NCI-H345 treated with DMSO at 0.1 percent for 48 hours (cell line): ENCODE measurements at regions not wholly inside any gene's neighbourhood (a gene's known extent, or its start where the extent isn't known, plus 50 kb on each side); places are given as distances from the start of the nearest gene placed in this dataset.
"Not testable (repeated sequence)": the region's sequence is repeated elsewhere in the genome, so short reads cannot be mapped to it uniquely, and the experiment has no call there.

Experiments
- DNase-seq: peaks from one replicate; lab custom pipeline; 2025; ENCODE audit not compliant: unreplicated experiment; lab: John Stamatoyannopoulos, UW

DNA sequence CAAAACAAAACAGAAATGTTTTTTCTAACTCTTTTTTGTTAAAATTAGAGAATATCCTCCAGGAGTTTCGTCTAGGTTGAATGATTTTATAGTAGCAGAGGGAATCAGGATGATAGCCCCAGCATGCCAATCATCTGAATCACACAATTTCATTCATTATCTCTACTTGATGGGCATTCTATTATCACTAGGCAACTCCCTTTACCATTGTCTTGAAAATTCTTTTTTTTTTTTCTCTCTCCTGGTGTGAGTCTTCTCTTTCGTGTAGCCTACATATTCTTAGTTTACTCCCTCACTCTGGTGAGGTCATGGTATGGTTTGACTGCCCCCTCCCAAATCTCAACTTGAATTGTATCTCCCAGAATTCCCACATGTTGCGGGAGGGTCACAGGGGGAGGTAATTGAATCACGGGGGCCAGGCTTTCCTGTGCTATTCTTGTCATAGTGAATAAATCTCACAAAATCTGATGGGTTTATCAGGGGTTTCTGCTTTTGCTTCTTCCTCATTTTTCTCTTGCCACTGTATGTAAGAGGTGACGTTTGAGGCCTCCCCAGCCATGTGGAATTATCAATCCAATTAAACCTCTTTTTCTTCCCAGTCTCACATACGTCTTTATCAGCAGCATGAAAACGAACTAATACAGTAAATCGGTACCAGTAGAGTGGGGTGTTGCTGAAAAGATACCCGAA, 105.0 kb downstream of the OTUD1 start:
- DNase-seq, result no peak

DNA sequence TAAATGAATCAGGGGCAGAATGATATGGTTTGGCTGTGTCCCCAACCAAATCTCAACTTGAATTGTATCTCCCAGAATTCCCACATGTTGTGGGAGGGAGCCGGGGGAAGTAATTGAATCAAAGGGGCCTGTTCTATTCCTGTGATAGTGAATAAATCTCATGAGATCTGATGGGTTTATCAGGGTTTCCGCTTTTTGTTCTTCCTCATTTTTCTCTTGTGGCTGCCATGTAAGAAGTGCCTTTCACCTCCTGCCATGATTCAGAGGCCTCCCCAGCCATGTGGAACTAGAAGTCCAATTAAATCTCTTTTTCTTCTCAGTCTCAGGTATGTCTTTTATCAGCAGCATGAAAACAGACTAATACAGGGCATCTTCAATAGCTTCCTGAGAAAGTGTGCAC, 107.0 kb downstream of the OTUD1 start:
- DNase-seq, result not testable (repeated sequence)

GRCh38 chr10:23556727-23557440, 118.0 kb downstream of the OTUD1 start:
- DNase-seq, result no peak

GRCh38 chr10:23557777-23558176, 118.9 kb downstream of the OTUD1 start:
- no peak for DNase-seq

GRCh38 chr10:23558361-23558799, 119.5 kb downstream of the OTUD1 start:
- DNase-seq, result no peak

DNA sequence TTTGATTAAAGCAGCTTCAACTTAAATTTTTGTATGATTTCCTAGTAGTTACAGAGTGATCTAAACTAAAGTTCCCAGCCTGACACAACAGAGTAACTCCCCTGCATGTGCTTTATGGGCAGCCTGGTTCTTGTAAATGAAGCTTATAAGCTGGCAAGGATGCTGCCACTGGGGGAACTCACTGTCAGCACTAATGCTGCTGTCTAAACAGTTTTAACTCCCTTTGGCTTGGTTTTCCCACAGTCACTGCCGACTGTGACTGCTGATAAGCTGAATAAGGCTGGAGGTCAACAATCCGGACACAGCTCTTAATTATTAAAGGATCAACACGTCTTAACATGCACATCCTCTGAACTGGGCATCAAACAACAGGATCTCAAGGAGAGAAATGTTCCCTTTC, 130.1 kb downstream of the OTUD1 start:
- no peak for DNase-seq

- no peak for DNase-seq
Measured at GRCh38 chr10:23571884-23572283, 133.0 kb downstream of the OTUD1 start.

- no peak for DNase-seq
Measured at GRCh38 chr10:23581906-23582450, 143.1 kb downstream of the OTUD1 start.

DNA sequence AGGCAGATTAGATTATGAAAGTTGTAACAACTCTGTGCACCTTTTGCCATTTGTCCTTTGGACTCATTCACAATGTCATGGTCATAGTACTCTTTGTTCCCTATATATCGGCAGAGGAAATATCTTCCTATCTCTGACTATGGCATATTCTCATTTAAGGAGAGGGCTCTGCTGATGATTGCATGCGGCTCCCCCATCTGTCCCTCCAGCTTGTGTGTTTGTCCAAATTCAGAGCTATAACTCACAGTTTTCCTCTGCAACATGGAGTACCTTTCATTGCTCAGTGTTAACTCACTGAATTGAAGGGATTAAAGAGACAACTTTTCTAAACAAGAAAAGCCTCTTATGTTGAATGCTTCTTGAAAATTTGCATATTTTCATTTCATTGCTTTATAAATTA, 145.5 kb downstream of the OTUD1 start:
- DNase-seq, result no peak

GRCh38 chr10:23585186-23585585, 146.3 kb downstream of the OTUD1 start:
- no peak for DNase-seq

DNA sequence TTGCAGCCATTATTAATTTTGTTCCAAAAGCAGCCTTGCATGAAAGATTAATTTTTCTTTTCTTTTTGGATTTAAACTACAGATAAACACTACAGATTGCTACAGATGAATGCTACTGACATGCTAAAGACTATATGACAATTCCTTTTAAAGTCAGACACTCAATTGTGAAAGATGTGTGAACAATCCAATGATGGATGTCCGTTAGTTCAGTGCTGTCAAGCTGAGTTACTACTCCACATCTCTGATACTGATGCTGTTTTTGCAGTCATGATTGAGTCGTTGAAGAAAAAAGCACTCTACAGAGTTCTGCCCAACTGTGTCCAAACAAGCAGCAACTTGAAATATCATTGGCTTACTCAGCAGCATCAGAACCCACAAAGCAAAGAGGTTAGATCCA, 146.8 kb downstream of the OTUD1 start:
- DNase-seq, result no peak

DNA sequence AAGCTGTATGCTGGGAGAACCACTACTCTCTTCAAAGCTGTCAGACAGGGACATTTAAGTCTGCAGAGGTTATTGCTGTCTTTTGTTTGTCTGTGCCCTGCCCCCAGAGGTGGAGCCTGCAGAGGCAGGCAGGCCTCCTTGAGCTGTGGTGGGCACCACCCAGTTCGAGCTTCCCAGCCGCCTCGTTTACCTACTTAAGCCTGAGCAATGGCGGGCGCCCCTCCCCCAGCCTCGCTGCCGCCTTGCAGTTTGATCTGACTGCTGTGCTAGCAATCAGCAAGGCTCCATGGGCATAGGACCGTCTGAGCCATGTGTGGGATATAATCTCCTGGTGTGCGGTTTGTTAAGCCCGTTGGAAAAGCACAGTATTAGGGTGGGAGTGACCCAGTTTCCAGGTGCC, 156.4 kb downstream of the OTUD1 start:
- DNase-seq, result not testable (repeated sequence)

DNA sequence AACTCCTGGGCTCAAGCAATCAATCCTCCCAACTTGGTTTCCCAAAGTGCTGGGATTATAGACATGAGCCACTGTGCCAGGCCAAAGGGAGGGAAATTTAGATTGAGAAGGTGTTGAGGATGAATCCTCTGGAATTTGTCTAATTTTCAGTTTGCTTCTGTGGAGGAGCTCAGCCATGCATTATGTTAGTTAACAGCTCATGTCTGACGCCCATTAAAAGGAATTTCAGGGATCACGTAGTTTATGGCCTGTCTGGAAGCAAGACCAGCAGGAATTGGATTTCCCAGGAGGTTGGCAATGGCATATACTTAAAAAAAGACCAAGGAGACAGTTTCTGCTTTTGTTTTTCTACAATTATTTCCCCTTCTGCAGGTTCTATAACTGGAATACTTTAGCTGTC, 165.7 kb downstream of the OTUD1 start:
- no peak for DNase-seq

DNA sequence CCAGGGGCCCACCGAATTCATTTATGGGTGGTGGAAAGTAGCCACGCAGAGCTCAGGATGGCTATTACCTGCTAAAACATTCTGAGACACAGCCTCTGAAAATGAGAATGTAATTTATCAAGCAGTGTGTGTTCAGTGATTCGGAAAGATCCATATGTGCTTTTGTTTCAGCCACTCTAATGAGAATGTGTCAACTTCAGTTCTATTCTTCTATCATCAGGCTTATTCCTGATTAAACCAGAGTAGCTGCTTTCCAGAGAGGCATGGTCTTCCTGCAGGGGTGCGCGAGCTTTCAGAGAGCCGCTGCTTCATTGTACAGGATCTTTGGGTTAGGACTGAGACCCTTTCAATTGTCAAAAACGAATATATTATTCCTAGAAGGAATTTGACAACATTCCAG, 167.6 kb downstream of the OTUD1 start:
- DNase-seq, result no peak

DNA sequence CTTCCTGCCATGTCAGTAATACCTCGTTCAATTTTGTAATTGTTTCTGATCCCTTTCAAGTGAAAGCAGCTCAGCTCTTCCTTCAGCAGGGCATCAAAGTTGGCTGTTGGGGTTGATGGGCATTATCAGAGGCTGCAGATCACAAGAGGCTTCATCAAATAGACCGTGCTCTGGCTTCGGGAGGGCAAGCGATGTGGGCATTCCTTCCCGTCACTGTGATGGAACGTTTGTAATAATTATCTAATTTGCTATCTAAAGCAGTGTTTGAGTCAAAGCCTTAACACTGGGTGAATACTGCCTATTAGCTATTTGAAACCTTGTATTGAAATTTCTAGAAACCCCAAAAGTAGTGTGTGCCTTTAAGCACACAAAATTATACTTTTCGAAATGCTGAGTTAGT, 170.1 kb downstream of the OTUD1 start:
- no peak for DNase-seq

DNA sequence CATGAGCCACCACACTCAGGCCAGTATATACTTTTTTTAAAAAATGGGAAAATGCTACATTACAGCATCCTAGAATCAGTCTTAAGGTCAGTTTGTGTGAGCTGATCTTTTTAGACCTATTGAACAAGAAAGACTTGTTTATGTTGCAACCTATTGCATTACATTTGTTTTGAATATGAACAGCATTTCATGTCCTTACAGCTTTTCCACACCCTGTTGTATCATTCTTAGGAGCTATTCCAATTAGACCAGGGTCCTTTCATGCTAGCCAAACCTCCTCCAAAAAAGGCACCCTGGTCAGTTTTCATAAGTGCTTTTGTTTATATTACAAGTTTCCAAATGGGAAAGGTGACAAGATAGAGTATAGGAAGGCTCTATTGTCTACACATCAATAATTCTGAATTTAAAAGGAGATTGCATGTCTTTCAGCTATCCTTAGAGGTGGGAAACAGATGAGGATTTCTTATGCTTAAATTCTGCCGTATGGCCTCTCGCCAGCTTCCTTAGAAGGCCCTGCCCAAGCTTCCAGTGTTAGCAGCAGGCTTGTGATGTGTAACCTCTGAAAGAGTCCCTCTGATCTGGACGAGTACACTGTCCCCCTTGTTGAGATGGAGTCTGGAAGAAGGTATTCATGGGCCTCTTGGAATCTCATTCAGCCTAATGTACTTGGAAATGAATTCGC, 171.9 kb downstream of the OTUD1 start:
- no peak for DNase-seq

GRCh38 chr10:23611308-23612029, 172.6 kb downstream of the OTUD1 start:
- no peak for DNase-seq

DNA sequence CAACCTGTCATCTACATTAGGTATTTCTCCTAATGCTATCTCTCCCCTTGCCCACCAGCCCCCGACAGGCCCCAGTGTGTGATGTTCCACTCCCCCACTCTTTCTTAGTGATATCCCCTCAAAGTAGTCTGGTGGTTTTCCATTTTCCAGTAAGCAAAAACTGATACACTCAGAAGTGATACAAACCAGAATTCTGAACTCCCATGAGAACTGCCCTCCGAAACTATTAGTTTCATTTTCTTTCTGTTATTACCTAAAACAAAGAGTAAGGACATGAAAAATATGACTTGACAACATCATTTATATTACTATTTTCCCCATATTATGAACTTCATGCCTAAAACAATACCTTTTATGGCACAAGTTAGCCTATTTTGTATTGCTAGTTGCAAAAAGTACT, 175.0 kb downstream of the OTUD1 start:
- DNase-seq, result no peak

GRCh38 chr10:23614483-23614882, 175.6 kb downstream of the OTUD1 start:
- DNase-seq, result no peak

DNA sequence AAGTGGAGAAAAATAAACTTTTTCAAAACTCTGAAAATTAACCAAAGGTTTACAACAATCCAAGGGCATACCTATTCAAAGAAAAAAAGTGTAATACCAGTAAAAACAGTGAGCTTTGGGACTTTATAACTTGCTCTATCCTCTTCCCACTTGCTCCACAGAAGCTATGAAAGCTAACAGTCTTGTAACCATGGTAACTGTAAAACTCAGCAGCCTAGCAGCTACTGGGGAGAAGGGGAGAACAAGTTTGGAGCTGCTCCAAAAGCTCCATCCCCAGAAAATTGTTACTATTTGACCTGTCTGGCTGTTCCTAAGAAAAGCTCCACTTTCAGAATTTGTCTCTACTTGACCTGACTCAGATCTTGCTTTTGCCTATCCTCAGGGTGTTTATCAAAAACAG, 191.5 kb downstream of the OTUD1 start:
- no peak for DNase-seq

DNA sequence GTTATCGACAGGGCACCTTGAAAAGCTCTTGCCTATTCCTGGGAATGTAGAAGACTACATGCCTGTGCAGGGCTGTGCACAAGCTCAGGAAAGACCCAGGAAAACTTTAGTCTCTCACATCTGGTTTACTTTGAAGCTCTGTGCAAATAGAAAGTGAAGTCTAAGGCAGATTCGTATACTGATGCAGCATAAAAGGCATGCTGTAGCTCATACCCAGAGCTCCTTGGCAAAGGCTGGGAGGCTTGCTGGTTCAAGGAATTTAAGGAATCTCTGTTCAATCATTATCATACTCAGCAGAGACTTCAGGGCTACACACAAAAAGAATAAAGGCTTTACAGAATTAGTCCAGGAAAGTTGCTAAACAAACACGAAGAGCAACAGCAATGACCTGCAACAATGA, 192.0 kb downstream of the OTUD1 start:
- no peak for DNase-seq
